KMS-11 (cell line): ENCODE measurements at regions not wholly inside any gene's neighbourhood (a gene's known extent, or its start where the extent isn't known, plus 50 kb on each side); places are given as distances from the start of the nearest gene placed in this dataset.

Experiments
- H2AFZ ChIP-seq: fragments of 200-600 bp; sonication (generic); 2 replicates; pipeline ENCODE4 v1.6.1; 2016; ENCODE audit warnings: antibody characterized with exemption, mixed run types, low read depth
- H3K27ac ChIP-seq: fragments of 200-600 bp; sonication (generic); 2 replicates; pipeline ENCODE4 v1.6.1; 2016; ENCODE audit warnings: mild to moderate bottlenecking, mixed run types
- H3K27me3 ChIP-seq: fragments of 200-600 bp; sonication (generic); 2 replicates; pipeline ENCODE4 v1.6.1; 2017; ENCODE audit warnings: mild to moderate bottlenecking, low read depth, mixed run types, moderate library complexity; ENCODE audit not compliant: insufficient read depth
- H3K36me3 ChIP-seq: fragments of 200-600 bp; sonication (generic); 2 replicates; pipeline ENCODE4 v1.6.1; 2017; ENCODE audit warnings: mild to moderate bottlenecking, mixed run types; ENCODE audit not compliant: insufficient read depth
- H3K4me1 ChIP-seq: fragments of 200-600 bp; sonication (generic); 2 replicates; pipeline ENCODE4 v1.6.1; 2016; ENCODE audit warnings: mild to moderate bottlenecking, low read depth, mixed run types; ENCODE audit not compliant: poor library complexity, severe bottlenecking
- H3K4me2 ChIP-seq: fragments of 200-600 bp; sonication (generic); 2 replicates; pipeline ENCODE4 v1.7.0; 2016; ENCODE audit warnings: mild to moderate bottlenecking, mixed run types
- H3K4me3 ChIP-seq: fragments of 200-600 bp; sonication (generic); IDR thresholded peaks from 2 replicates; pipeline ENCODE4 v1.6.1; 2017; ENCODE audit warnings: low read depth, low read length, mixed read lengths; ENCODE audit not compliant: insufficient read depth
- H3K79me2 ChIP-seq: fragments of 200-600 bp; sonication (generic); 2 replicates; pipeline ENCODE4 v1.6.1; 2016; ENCODE audit warnings: low read depth, mixed run types; ENCODE audit not compliant: insufficient read depth
- H3K9ac ChIP-seq: fragments of 200-600 bp; sonication (generic); 2 replicates; pipeline ENCODE4 v1.6.1; 2016; ENCODE audit warnings: mild to moderate bottlenecking, mixed run types
- H4K20me1 ChIP-seq: fragments of 200-600 bp; sonication (generic); 2 replicates; pipeline ENCODE4 v1.6.1; 2016; ENCODE audit warnings: mild to moderate bottlenecking, mixed run types; ENCODE audit not compliant: insufficient read depth
- CTCF ChIP-seq: fragments of 200-600 bp; sonication (generic); conservative IDR thresholded peaks from 2 replicates; pipeline ENCODE4 v1.6.1; 2017; ENCODE audit warnings: low read depth, mild to moderate bottlenecking, antibody characterized with exemption, low read length, moderate library complexity, mixed read lengths

- no peaks in the 10 kb centered on the region for H3K27me3 ChIP-seq
- no peak for TF ChIP-seq CTCF
- no peaks in the 10 kb centered on the region for H3K79me2 ChIP-seq
- H3K4me2 ChIP-seq: no peak overlapping the region
- H3K9ac ChIP-seq: no peak overlapping the region
- H3K4me3 ChIP-seq: no peak overlapping the region
- no peak overlapping the region for H2AFZ ChIP-seq
- H3K36me3 ChIP-seq: no peaks in the 10 kb centered on the region
- H4K20me1 ChIP-seq: no peaks in the 10 kb centered on the region
- H3K27ac ChIP-seq: no peak overlapping the region
- H3K4me1 ChIP-seq: no peaks in the 10 kb centered on the region
Observed at GRCh38 chr13:89568276-89568675, 1779.2 kb upstream of the MIR17HG start.

GRCh38 chr13:89568746-89569145 is 1778.7 kb upstream of the MIR17HG start:
- H3K27ac ChIP-seq: no peak overlapping the region
- no peak overlapping the region for H3K4me3 ChIP-seq
- no peak overlapping the region for H3K4me2 ChIP-seq
- H3K4me1 ChIP-seq: no peaks in the 10 kb centered on the region
- no peaks in the 10 kb centered on the region for H3K79me2 ChIP-seq
- H4K20me1 ChIP-seq: no peaks in the 10 kb centered on the region
- no peak overlapping the region for H2AFZ ChIP-seq
- TF ChIP-seq CTCF: no peak
- H3K27me3 ChIP-seq: no peaks in the 10 kb centered on the region
- H3K36me3 ChIP-seq: no peaks in the 10 kb centered on the region
- H3K9ac ChIP-seq: no peak overlapping the region

- no peaks in the 10 kb centered on the region for H3K36me3 ChIP-seq
- no peaks in the 10 kb centered on the region for H3K4me1 ChIP-seq
- no peak overlapping the region for H2AFZ ChIP-seq
- no peak overlapping the region for H3K4me3 ChIP-seq
- no peak overlapping the region for H3K27ac ChIP-seq
- no peaks in the 10 kb centered on the region for H3K27me3 ChIP-seq
- TF ChIP-seq CTCF: no peak
- no peaks in the 10 kb centered on the region for H4K20me1 ChIP-seq
- H3K9ac ChIP-seq: no peak overlapping the region
- H3K79me2 ChIP-seq: no peaks in the 10 kb centered on the region
- H3K4me2 ChIP-seq: no peak overlapping the region
Observed at GRCh38 chr13:89571676-89572075, 1775.8 kb upstream of the MIR17HG start.

- Histone ChIP-seq H3K27ac (no peak overlapping the region), H3K4me3 (no peak overlapping the region), H2AFZ (no peak overlapping the region), H3K27me3 (no peaks in the 10 kb centered on the region), H3K9ac (no peak overlapping the region), H3K4me1 (no peaks in the 10 kb centered on the region), H4K20me1 (no peaks in the 10 kb centered on the region), H3K4me2 (no peak overlapping the region), H3K79me2 (no peaks in the 10 kb centered on the region), H3K36me3 (no peaks in the 10 kb centered on the region)
- no peak for TF ChIP-seq CTCF
Observed at GRCh38 chr13:89574077-89574476, 1773.4 kb upstream of the MIR17HG start.

GRCh38 chr13:89577301-89577700 is 1770.2 kb upstream of the MIR17HG start:
- no peak overlapping the region for H3K4me2 ChIP-seq
- no peak overlapping the region for H3K27ac ChIP-seq
- H3K4me3 ChIP-seq: no peak overlapping the region
- no peak overlapping the region for H3K9ac ChIP-seq
- no peaks in the 10 kb centered on the region for H4K20me1 ChIP-seq
- no peaks in the 10 kb centered on the region for H3K79me2 ChIP-seq
- H3K27me3 ChIP-seq: no peaks in the 10 kb centered on the region
- H3K36me3 ChIP-seq: no peaks in the 10 kb centered on the region
- no peak for TF ChIP-seq CTCF
- no peaks in the 10 kb centered on the region for H3K4me1 ChIP-seq
- no peak overlapping the region for H2AFZ ChIP-seq
